AG09319 (cell line): ENCODE measurements at regions not wholly inside any gene's neighbourhood (a gene's known extent, or its start where the extent isn't known, plus 50 kb on each side); places are given as distances from the start of the nearest gene placed in this dataset.

Source experiments
- DNase-seq: peaks from one replicate; pipeline ENCODE4 v3.0.0-alpha.2; 2010; ENCODE audit warnings: low read depth; ENCODE audit errors: extremely low read depth
- TF ChIP-seq, protein P1 (sequence below): IDR thresholded peaks from 2 replicates; pipeline ENCODE4 v1.5.1; 2011; ENCODE audit warnings: low read depth, mild to moderate bottlenecking, inconsistent platforms, low read length, moderate library complexity

DNA sequence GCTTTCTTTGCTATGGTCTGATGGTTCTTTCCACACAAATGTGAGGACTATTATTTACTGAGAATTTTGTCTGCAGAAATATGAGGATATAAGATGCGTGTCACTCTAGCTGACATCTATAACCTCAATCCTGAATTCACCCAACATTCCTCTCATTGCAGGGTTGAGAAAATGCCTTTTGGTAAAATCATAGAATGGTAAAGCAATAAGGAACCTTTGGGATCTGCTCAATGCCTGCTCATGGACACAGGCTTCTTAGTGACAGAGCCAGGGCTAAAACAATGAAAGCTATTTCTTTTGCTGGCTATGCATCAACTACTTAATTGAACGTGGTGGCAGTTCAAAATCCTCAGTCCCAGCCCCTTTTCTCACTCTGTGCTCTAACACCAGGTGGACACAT is 199.6 kb downstream of the GAS1 start:
- TF ChIP-seq, protein P1, sequence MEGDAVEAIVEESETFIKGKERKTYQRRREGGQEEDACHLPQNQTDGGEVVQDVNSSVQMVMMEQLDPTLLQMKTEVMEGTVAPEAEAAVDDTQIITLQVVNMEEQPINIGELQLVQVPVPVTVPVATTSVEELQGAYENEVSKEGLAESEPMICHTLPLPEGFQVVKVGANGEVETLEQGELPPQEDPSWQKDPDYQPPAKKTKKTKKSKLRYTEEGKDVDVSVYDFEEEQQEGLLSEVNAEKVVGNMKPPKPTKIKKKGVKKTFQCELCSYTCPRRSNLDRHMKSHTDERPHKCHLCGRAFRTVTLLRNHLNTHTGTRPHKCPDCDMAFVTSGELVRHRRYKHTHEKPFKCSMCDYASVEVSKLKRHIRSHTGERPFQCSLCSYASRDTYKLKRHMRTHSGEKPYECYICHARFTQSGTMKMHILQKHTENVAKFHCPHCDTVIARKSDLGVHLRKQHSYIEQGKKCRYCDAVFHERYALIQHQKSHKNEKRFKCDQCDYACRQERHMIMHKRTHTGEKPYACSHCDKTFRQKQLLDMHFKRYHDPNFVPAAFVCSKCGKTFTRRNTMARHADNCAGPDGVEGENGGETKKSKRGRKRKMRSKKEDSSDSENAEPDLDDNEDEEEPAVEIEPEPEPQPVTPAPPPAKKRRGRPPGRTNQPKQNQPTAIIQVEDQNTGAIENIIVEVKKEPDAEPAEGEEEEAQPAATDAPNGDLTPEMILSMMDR: no peak
- no peak for DNase-seq

DNA sequence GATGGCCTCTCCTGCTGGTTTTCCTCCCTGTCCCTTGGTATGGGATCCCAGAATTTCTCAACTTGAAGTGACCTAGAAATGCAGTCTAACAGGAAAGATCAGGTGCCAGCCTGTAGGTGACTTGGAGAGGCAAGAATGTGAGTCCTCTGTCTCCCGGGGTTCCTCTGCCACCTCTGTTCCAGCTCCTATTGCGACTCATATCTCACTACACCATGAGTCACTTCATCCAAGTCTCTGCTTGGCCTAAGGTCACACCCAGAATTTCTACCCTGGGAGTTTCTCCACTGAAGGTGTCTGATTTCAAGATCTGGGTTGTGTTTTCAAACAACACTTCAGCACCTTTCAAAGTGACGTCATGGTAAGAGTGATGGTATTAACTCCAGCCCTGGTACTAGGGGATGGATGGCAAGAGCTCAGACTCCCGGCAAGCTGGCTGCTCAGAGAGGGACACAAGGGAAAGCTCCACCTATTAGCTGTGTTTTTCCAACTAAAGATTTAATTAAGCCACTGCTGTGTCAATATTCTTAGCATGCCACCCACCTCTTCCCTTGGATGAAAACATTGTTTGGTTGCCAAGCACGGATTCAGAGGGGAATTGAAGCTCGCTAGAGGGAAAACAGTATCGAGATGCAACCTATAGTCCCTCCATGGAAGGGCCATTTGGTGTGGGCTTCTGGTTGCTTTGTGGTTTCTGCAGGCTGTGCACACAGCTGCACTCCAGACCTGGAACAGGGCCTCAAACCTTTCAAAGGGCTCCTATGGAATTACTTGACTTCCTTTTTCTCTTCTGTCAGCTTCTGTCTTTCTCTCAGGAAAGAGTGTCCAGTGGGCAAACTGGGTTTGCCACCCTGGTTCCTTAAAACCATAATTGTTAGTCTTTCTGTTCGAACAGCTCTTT is 205.7 kb downstream of the GAS1 start:
- TF ChIP-seq, protein P1: no peak
- no peak for DNase-seq

DNA sequence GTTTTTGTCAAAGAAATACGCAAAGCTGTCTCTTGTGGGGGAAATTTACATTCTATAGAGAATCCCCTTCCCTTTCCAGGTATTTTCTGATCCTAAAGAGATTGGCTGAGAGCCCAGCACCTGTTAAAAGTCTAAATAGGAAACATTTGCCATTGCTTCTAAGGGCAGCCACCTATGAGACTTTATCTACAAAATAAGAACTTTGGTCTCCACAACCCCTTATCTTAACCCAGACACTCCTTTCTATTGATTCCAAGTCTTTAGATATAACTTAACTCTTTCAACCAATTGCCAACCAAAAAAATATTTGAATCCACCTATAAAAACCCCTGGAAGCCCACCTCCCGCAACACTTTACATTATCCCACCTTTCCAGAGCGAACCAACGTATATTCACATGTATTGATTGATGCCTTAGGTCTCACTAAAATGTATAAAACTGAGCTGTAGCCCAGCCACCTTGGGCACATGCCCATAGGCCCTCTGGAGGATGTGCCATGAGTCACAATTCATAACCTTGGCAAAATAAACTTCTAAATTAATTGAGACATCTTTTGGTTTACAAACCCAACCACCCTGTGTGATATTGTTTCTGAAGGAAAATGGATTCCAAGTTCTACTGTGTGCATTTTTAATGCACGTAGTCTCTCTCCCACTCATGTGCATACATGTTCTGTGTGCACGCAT is 211.4 kb downstream of the GAS1 start:
- TF ChIP-seq, protein P1: no peak
- no peak for DNase-seq

DNA sequence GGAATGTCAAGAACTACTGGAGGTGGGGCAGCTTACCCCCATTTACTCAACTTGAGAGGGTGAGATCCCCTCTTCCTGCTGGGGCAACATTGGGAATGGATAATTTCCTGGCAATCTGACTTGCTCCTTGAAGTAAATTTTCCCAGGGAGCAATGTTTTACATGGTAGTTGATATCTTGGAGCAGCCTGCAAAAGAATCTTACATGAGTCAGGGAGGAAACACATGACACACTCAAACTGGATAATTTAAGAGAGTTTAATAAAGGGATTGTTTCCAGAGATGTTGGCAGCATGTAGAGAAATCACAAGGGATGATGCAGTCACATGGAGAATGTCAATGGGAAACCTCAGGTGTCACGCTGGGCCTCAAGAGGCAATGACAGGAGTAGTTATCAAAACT is 212.5 kb downstream of the GAS1 start:
- TF ChIP-seq, protein P1: no peak
- DNase-seq: no peak

DNA sequence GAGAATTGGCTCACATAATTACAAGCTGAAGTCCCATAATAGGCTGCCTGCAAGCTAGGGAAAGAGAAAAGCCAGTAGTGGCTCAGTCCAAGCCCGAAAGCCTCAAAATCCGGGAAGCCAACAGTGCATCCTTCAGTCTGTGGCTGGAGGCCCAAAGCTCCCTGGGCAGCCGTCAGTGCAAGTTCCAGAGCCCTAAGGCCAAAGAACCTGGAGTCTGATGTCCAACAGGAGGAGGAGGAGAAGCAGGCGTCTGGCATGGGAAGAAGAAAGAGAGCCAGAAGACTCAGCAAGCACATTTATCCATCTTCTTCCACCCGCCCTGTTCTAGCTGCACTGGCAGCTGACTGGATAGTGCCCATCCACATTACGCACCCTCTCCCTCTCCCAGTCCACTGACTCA is 213.4 kb downstream of the GAS1 start:
- TF ChIP-seq, protein P1: no peak
- no peak for DNase-seq

DNA sequence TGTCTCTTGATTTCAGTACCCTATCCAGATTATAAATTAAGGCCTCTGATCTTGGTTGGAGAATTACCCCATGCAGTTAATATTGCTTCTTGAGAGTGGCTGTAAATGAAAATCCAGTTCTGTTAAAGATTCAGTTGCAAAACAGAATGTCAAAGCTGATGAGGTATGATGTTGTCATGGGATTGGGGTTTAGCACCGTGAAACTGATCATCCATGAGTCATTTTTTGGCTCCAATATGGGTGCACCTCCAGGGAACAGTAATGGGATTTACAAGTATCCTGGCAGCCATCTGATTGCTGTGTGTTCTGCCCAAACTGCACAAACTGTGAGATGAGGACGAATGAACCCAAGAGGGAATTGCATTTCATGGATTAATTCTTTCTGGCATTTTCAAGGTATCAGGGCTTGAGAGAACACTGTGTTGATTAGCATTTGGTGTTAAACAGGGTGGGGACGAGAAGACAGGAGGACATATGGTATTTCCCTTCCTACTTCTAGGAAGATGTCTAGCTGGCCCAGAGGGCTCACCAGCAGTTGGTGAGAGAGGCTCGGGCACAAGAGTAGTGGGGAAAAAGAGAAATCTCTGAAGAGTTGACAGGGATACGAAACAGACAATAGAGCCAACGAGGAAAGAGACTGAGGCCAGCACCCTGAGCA is 214.7 kb downstream of the GAS1 start:
- peak; percentile 77 for DNase-seq
- TF ChIP-seq, protein P1: no peak

DNA sequence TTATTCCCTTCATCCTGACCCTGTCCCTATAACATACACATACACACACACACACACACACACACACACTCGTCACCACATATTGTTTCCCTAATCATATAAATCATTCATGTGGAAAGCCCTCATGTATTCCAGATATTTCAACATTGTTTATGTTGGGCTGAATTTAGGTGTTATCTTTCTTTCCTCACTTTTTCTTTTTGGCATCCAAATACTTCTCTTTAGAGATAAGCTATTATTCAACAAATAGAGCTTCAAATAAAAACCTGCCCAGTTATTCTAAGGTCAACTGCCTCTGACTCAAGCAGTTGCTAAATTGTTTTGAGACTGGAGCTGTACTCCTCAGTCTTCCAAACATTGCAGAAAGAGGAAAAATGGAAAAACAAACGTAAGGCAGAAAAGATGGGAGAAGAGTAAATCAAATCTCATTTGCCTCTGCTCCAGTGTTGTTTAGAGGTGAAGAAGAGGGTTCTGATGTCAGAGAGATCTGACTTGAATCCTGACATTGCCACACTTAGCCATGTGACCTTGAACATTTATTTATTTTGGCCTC is 215.7 kb downstream of the GAS1 start:
- DNase-seq: peak; percentile 49
- TF ChIP-seq, protein P1: no peak
